Neural crest cell (in vitro differentiated cells): ENCODE measurements at regions not wholly inside any gene's neighbourhood (a gene's known extent, or its start where the extent isn't known, plus 50 kb on each side); places are given as distances from the start of the nearest gene placed in this dataset.

Source experiments
- DNase-seq: peaks from one replicate; pipeline ENCODE4 v3.0.0; 2021; ENCODE audit warnings: low read depth, mixed read lengths, low spot score
- H3K27ac Mint-ChIP-seq: one replicate; pipeline ENCODE4 v1.8.0; 2021; ENCODE audit warnings: mild to moderate bottlenecking, mixed read lengths; ENCODE audit not compliant: unreplicated experiment
- H3K27me3 Mint-ChIP-seq: 2 replicates; pipeline ENCODE4 v1.8.0; 2021; ENCODE audit warnings: low read depth, mild to moderate bottlenecking, mixed read lengths
- H3K36me3 Mint-ChIP-seq: 2 replicates; pipeline ENCODE4 v1.8.0; 2021; ENCODE audit warnings: low read depth, mild to moderate bottlenecking, mixed read lengths
- H3K4me1 Mint-ChIP-seq: 2 replicates; pipeline ENCODE4 v1.8.0; 2021; ENCODE audit warnings: mixed read lengths
- H3K4me3 Mint-ChIP-seq: one replicate; pipeline ENCODE4 v1.8.0; 2021; ENCODE audit warnings: mild to moderate bottlenecking, mixed read lengths
- H3K9me3 Mint-ChIP-seq: 2 replicates; pipeline ENCODE4 v1.8.0; 2021; ENCODE audit warnings: mixed read lengths
- CTCF ChIP-seq: fragments of 200-600 bp; sonication (generic); conservative IDR thresholded peaks from 2 replicates; pipeline ENCODE4 v1.5.0; 2021; ENCODE audit warnings: antibody characterized with exemption, mild to moderate bottlenecking

GRCh38 chr18:45359275-45360009 is 255.8 kb upstream of the SLC14A2 start:
- Mint-ChIP-seq H3K9me3 (peaks cover 3% of the 10 kb centered on the region), H3K36me3 (no peaks in the 10 kb centered on the region), H3K27ac (peak overlapping the region; percentile 67), H3K27me3 (no peaks in the 10 kb centered on the region), H3K4me3 (no peak overlapping the region), H3K4me1 (peaks cover 24% of the 10 kb centered on the region)
- no peak for DNase-seq
- no peak for TF ChIP-seq CTCF

DNA sequence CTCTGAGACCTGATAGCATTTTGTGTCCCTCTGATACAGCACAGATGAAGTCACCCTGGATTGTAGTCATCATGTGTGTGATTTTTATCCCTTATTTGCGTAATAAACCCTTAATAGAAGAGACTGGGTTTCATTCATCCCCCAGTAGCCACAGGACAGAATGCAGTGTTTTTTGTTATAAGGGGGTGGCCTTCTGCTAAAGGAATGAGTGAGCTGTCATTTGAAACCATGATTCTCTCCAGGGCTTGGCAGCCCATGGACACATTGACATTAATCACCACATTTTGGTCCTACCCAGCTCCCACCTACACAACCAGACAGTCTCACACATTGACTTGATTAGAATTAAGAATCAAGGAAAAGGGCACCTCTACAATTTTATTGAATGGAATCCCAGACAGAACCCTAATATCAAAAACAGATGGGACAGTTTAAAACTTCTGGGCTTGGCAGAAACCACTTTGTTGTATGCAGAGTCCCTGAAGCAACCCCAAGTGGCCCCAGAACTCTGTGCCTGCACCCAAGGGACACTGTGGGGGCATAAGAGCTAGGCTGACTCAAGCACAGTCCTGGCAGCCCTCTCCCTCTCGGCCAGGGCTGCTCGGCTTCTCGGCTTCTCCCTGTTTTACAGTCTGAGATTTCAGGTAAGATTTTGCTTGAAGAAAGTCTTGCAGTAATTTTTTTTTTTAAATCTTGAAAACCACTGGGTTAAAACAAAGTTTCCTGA is 254.0 kb upstream of the SLC14A2 start:
- Mint-ChIP-seq H3K36me3 (no peaks in the 10 kb centered on the region), H3K27ac (no peak overlapping the region), H3K9me3 (no peaks in the 10 kb centered on the region), H3K4me3 (no peak overlapping the region), H3K27me3 (no peaks in the 10 kb centered on the region), H3K4me1 (peaks cover 24% of the 10 kb centered on the region)
- no peak for DNase-seq
- no peak for TF ChIP-seq CTCF

- Mint-ChIP-seq H3K36me3 (no peaks in the 10 kb centered on the region), H3K4me3 (no peak overlapping the region), H3K4me1 (peaks cover 24% of the 10 kb centered on the region), H3K27me3 (no peaks in the 10 kb centered on the region), H3K27ac (peak overlapping the region; percentile 40), H3K9me3 (no peaks in the 10 kb centered on the region)
- TF ChIP-seq CTCF, result no peak
- DNase-seq, result no peak
These were observed 252.1 kb upstream of the SLC14A2 start for GRCh38 chr18:45363196-45363595.

GRCh38 chr18:45365835-45366234 is 249.4 kb upstream of the SLC14A2 start:
- no peaks in the 10 kb centered on the region for H3K9me3 Mint-ChIP-seq
- no peak for DNase-seq
- no peak for TF ChIP-seq CTCF
- no peaks in the 10 kb centered on the region for H3K36me3 Mint-ChIP-seq
- no peaks in the 10 kb centered on the region for H3K27me3 Mint-ChIP-seq
- H3K4me1 Mint-ChIP-seq, result peaks cover 34% of the 10 kb centered on the region
- no peak overlapping the region for H3K4me3 Mint-ChIP-seq
- H3K27ac Mint-ChIP-seq, result no peak overlapping the region

- no peak for TF ChIP-seq CTCF
- H3K4me1 Mint-ChIP-seq, result peaks cover 16% of the 10 kb centered on the region
- no peak overlapping the region for H3K4me3 Mint-ChIP-seq
- no peaks in the 10 kb centered on the region for H3K27me3 Mint-ChIP-seq
- no peak for DNase-seq
- peak overlapping the region; percentile 69 for H3K27ac Mint-ChIP-seq
- no peaks in the 10 kb centered on the region for H3K36me3 Mint-ChIP-seq
- no peaks in the 10 kb centered on the region for H3K9me3 Mint-ChIP-seq
These were observed 244.8 kb upstream of the SLC14A2 start for GRCh38 chr18:45370255-45371010.
